Endodermal cell (in vitro differentiated cells): ENCODE measurements at regions not wholly inside any gene's neighbourhood (a gene's known extent, or its start where the extent isn't known, plus 50 kb on each side); places are given as distances from the start of the nearest gene placed in this dataset.
A peak's percentile ranks its signal among the peaks of the same experiment; 100 is the strongest.

Experiments used
- DNase-seq: peaks from one replicate; pipeline ENCODE4 v3.0.0-alpha.2; 2017
- H3K27ac ChIP-seq: 2 replicates; pipeline ENCODE4 v1.5.1; 2013; ENCODE audit warnings: mild to moderate bottlenecking, low read depth, low read length, moderate library complexity
- H3K27me3 ChIP-seq: 2 replicates; pipeline ENCODE4 v1.6.1; 2013; ENCODE audit warnings: mild to moderate bottlenecking, low read length, moderate library complexity; ENCODE audit not compliant: insufficient read depth, control insufficient read depth, poor library complexity, severe bottlenecking
- H3K36me3 ChIP-seq: 2 replicates; pipeline ENCODE4 v1.7.0; 2013; ENCODE audit warnings: mild to moderate bottlenecking, low read length, moderate library complexity; ENCODE audit not compliant: control insufficient read depth, insufficient read depth
- H3K4me1 ChIP-seq: one replicate; pipeline ENCODE4 v1.7.0; 2013; ENCODE audit warnings: low read length; ENCODE audit not compliant: control insufficient read depth, insufficient read depth
- H3K4me3 ChIP-seq: 2 replicates; pipeline ENCODE4 v1.5.1; 2013; ENCODE audit warnings: mild to moderate bottlenecking, low read length, moderate library complexity
- H3K9ac ChIP-seq: 2 replicates; pipeline ENCODE4 v1.6.1; 2013; ENCODE audit warnings: mild to moderate bottlenecking, low read length, moderate library complexity; ENCODE audit not compliant: poor library complexity, severe bottlenecking; ENCODE audit errors: extremely low read depth
- H3K9me3 ChIP-seq: 2 replicates; pipeline ENCODE4 v1.6.1; 2013; ENCODE audit warnings: mild to moderate bottlenecking, low read length, moderate library complexity; ENCODE audit not compliant: control insufficient read depth
- H3K27ac Mint-ChIP-seq: 2 replicates; pipeline ENCODE4 v1.8.0; 2020; ENCODE audit warnings: mixed read lengths
- H3K27me3 Mint-ChIP-seq: 2 replicates; pipeline ENCODE4 v1.8.0; 2021; ENCODE audit warnings: mild to moderate bottlenecking, mixed read lengths; ENCODE audit not compliant: insufficient read depth
- H3K36me3 Mint-ChIP-seq: 2 replicates; pipeline ENCODE4 v1.8.0; 2020; ENCODE audit warnings: low read depth, mixed read lengths
- H3K4me1 Mint-ChIP-seq: 2 replicates; pipeline ENCODE4 v1.8.0; 2020; ENCODE audit warnings: mixed read lengths
- H3K4me3 Mint-ChIP-seq: 2 replicates; pipeline ENCODE4 v1.8.0; 2020; ENCODE audit warnings: mild to moderate bottlenecking, moderate library complexity, mixed read lengths
- H3K9me3 Mint-ChIP-seq: 2 replicates; pipeline ENCODE4 v1.8.0; 2020; ENCODE audit warnings: mild to moderate bottlenecking, mixed read lengths
- CTCF ChIP-seq: fragments of 200-600 bp; sonication (generic); conservative IDR thresholded peaks from 2 replicates; pipeline ENCODE4 v1.5.0; 2021; ENCODE audit warnings: antibody characterized with exemption, mild to moderate bottlenecking
- WGBS, 2 experiments: methylation state at CpG; one replicate each; pipeline versions ENCODE4 v1.1.5 to v1.1.7; 2013; ENCODE audit warnings: missing lambda C conversion rate in 2 of 2, mixed read lengths in 1 of 2; ENCODE audit not compliant: insufficient coverage in 1 of 2, insufficient read length in 1 of 2; 5-methylcytosine and 5-hydroxymethylcytosine counted together

GRCh38 chr19:28333909-28334308 lies 879.0 kb downstream of the UQCRFS1 start:
- peaks cover 28% of the 10 kb centered on the region for H3K9me3 Mint-ChIP-seq
- no peaks in the 10 kb centered on the region for H3K27me3 Mint-ChIP-seq
- H3K36me3 Mint-ChIP-seq, result peaks cover 3% of the 10 kb centered on the region
- no peak overlapping the region for H3K27ac ChIP-seq
- peaks cover 17% of the 10 kb centered on the region for H3K9me3 ChIP-seq
- H3K27me3 ChIP-seq, result no peaks in the 10 kb centered on the region
- H3K36me3 ChIP-seq, result no peaks in the 10 kb centered on the region
- WGBS, 2 experiments, result 87 to 93% methylated on average over 3 to 5 of the region's 5 CpGs
- no peak for DNase-seq
- H3K4me1 ChIP-seq, result no peaks in the 10 kb centered on the region
- H3K4me3 ChIP-seq, result no peak overlapping the region
- no peak overlapping the region for H3K9ac ChIP-seq
- no peak overlapping the region for H3K27ac Mint-ChIP-seq
- no peaks in the 10 kb centered on the region for H3K4me1 Mint-ChIP-seq
- H3K4me3 Mint-ChIP-seq, result no peak overlapping the region
- peak; percentile 38 for TF ChIP-seq CTCF

- Histone ChIP-seq H3K9ac (no peak overlapping the region), H3K9me3 (peaks cover 22% of the 10 kb centered on the region), H3K27ac (no peak overlapping the region), H3K4me1 (no peaks in the 10 kb centered on the region), H3K27me3 (no peaks in the 10 kb centered on the region), H3K4me3 (no peak overlapping the region), H3K36me3 (no peaks in the 10 kb centered on the region)
- Mint-ChIP-seq H3K4me1 (no peaks in the 10 kb centered on the region), H3K4me3 (no peak overlapping the region), H3K27me3 (no peaks in the 10 kb centered on the region), H3K27ac (no peak overlapping the region), H3K9me3 (peaks cover 31% of the 10 kb centered on the region), H3K36me3 (peaks cover 7% of the 10 kb centered on the region)
- TF ChIP-seq CTCF, result no peak
- WGBS, 2 experiments, result 95 to 100% methylated on average over 1 to 2 of the region's 2 CpGs
- no peak for DNase-seq
These were observed 880.1 kb downstream of the UQCRFS1 start for GRCh38 chr19:28332886-28333285.

- 71 to 97% methylated on average over 1 to 3 of the region's 3 CpGs for WGBS, 2 experiments
- H3K4me3 Mint-ChIP-seq, result no peak overlapping the region
- no peak overlapping the region for H3K27ac ChIP-seq
- no peaks in the 10 kb centered on the region for H3K4me1 ChIP-seq
- H3K27me3 Mint-ChIP-seq, result no peaks in the 10 kb centered on the region
- H3K4me3 ChIP-seq, result no peak overlapping the region
- H3K36me3 Mint-ChIP-seq, result peaks cover 7% of the 10 kb centered on the region
- H3K4me1 Mint-ChIP-seq, result peaks cover 4% of the 10 kb centered on the region
- H3K27ac Mint-ChIP-seq, result no peak overlapping the region
- H3K27me3 ChIP-seq, result no peaks in the 10 kb centered on the region
- no peak for DNase-seq
- H3K36me3 ChIP-seq, result no peaks in the 10 kb centered on the region
- no peak for TF ChIP-seq CTCF
- no peak overlapping the region for H3K9ac ChIP-seq
- peaks cover 21% of the 10 kb centered on the region for H3K9me3 ChIP-seq
- peaks cover 29% of the 10 kb centered on the region for H3K9me3 Mint-ChIP-seq
These were observed 880.6 kb downstream of the UQCRFS1 start for GRCh38 chr19:28332351-28332750.
